Natural killer cell treated with Interleukin-12 subunit alpha and Interleukin-12 subunit beta and Interleukin-15 and Interleukin-18, amount 100 ng/mL, for 72 hours (primary cell): ENCODE measurements at regions not wholly inside any gene's neighbourhood (a gene's known extent, or its start where the extent isn't known, plus 50 kb on each side); places are given as distances from the start of the nearest gene placed in this dataset.
"Not testable (repeated sequence)": the region's sequence is repeated elsewhere in the genome, so short reads cannot be mapped to it uniquely, and the experiment has no call there.

Source experiments
- ATAC-seq, 2 donors: fragments of 150-1000 bp; cut with Tn5 transposase in 1 of 2; sonication (Bioruptor Pico), chemical (Tn5 transposase) in 1 of 2; 2 replicates each; pipeline ENCODE4 v1.10.0; 2021
- DNase-seq: peaks from one replicate; pipeline ENCODE4 v3.0.0; 2022; ENCODE audit warnings: low spot score
- H3K27ac Mint-ChIP-seq, 2 donors: 1 replicate in 1 of 2; 2 replicates in 1 of 2; pipeline ENCODE4 v1.8.0; 2022; ENCODE audit warnings: mixed read lengths in 2 of 2, mild to moderate bottlenecking in 1 of 2, moderate library complexity in 1 of 2
- H3K27me3 Mint-ChIP-seq, 2 donors: 1 replicate in 1 of 2; 2 replicates in 1 of 2; pipeline ENCODE4 v1.8.0; 2022; ENCODE audit warnings: mixed read lengths in 2 of 2
- H3K36me3 Mint-ChIP-seq: one replicate; pipeline ENCODE4 v1.8.0; 2022; ENCODE audit warnings: mixed read lengths
- H3K4me1 Mint-ChIP-seq, 2 donors: 1 replicate in 1 of 2; 2 replicates in 1 of 2; pipeline ENCODE4 v1.8.0; 2022; ENCODE audit warnings: low read depth in 2 of 2, mixed read lengths in 2 of 2, mild to moderate bottlenecking in 1 of 2
- H3K4me3 Mint-ChIP-seq: one replicate; pipeline ENCODE4 v1.8.0; 2022; ENCODE audit warnings: mixed read lengths
- H3K9me3 Mint-ChIP-seq: 2 replicates; pipeline ENCODE4 v1.8.0; 2022; ENCODE audit warnings: mixed read lengths

DNA sequence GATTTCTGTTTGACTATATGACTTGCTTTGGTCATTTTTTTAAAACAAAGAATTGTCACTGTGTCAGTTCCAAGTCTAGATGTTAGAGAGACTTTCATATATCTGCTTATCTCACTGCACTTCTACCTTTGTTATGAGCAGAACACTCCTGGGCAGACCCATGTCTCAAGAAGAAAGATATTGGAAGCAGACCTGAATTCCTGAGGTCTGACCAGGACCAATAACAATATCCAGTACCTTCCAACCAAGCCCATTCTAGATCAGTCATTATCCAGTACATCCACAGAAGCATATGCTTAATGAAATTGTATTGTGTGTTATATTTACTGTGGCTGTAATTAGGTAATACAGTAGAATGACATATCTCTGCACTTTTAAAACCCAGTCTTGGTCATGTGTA is 811.3 kb upstream of the GBE1 start:
- no peak overlapping the region for H3K4me3 Mint-ChIP-seq
- no peaks in the 10 kb centered on the region for H3K27me3 Mint-ChIP-seq
- no peaks in the 10 kb centered on the region for H3K9me3 Mint-ChIP-seq
- H3K27ac Mint-ChIP-seq, result no peak overlapping the region
- DNase-seq (no peak), ATAC-seq (no peak)
- H3K4me1 Mint-ChIP-seq, result no peaks in the 10 kb centered on the region
- H3K36me3 Mint-ChIP-seq, result no peaks in the 10 kb centered on the region

GRCh38 chr3:82568776-82569338 is 807.4 kb upstream of the GBE1 start:
- peaks cover 3% of the 10 kb centered on the region for H3K9me3 Mint-ChIP-seq
- no peak overlapping the region for H3K27ac Mint-ChIP-seq
- no peak overlapping the region for H3K4me3 Mint-ChIP-seq
- no peaks in the 10 kb centered on the region for H3K36me3 Mint-ChIP-seq
- no peaks in the 10 kb centered on the region for H3K4me1 Mint-ChIP-seq
- ATAC-seq (no peak), DNase-seq (no peak)
- H3K27me3 Mint-ChIP-seq, result no peaks in the 10 kb centered on the region

DNA sequence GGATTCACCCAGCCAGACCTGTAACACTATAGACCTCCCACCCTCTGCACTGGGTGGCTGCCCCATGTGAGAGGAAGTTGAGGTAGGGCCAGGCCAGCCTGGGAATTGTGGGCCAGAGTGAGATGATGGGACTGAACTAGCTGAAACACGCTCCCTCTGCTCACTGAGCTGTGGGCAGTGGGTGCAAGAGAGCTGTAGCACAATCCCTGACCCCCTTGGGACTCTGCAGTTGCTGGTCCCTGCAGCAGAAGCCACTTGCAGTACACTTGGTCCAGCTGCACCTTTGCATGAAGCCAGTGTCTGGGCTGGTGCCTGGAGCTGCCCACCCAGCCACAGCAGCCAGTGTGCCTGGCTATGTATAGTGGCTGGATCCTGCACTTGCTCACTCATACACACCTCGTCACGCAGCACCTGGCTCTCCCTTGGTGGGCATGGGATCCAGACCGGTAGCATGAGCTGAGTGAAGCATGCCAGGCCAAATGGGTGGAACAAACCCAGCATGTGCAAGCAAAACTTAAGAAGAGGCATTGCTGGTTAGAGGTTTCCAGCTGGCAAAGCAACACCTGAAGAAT is 805.7 kb upstream of the GBE1 start:
- Mint-ChIP-seq H3K4me3 (no peak overlapping the region), H3K27ac (no peak overlapping the region), H3K9me3 (peaks cover 5% of the 10 kb centered on the region), H3K27me3 (no peaks in the 10 kb centered on the region), H3K36me3 (no peaks in the 10 kb centered on the region), H3K4me1 (no peaks in the 10 kb centered on the region)
- DNase-seq, result no peak
- ATAC-seq, result no peak

- Mint-ChIP-seq H3K4me1 (no peaks in the 10 kb centered on the region), H3K27ac (no peak overlapping the region), H3K36me3 (no peaks in the 10 kb centered on the region), H3K27me3 (no peaks in the 10 kb centered on the region), H3K4me3 (no peak overlapping the region), H3K9me3 (peaks cover 8% of the 10 kb centered on the region)
- no peak for ATAC-seq
- no peak for DNase-seq
These were observed 801.5 kb upstream of the GBE1 start for GRCh38 chr3:82562896-82563295.

- no peaks in the 10 kb centered on the region for H3K4me1 Mint-ChIP-seq
These were observed 800.3 kb upstream of the GBE1 start for GRCh38 chr3:82561784-82562183.

DNA sequence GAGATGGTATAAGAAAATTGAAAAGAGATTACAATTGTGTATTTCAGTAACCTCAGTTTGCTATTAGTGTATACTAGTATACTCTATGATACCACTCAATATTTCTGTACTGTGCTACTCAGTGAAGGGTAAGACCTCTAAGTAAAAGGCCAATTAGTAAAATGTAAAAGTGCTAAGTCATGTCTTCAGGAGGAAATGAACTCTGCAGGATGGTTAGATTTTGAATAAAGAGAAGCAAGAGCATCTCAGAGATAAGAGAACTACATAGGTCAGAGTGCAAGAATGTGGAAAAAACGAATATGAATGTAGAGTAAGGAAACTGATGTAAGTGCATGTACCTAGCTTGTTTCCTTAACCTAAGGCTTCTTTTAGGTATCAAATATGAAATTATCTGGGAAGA is 796.6 kb upstream of the GBE1 start:
- Mint-ChIP-seq H3K27me3 (no peaks in the 10 kb centered on the region), H3K4me1 (no peaks in the 10 kb centered on the region), H3K27ac (no peak overlapping the region), H3K4me3 (no peak overlapping the region), H3K9me3 (peaks cover 6% of the 10 kb centered on the region), H3K36me3 (no peaks in the 10 kb centered on the region)
- ATAC-seq, result no peak
- no peak for DNase-seq

More at GRCh38 chr3:82561784-82562183, 800.3 kb upstream of the GBE1 start:
- Mint-ChIP-seq H3K36me3 (no peaks in the 10 kb centered on the region), H3K4me3 (no peak overlapping the region), H3K27me3 (no peaks in the 10 kb centered on the region), H3K27ac (no peak overlapping the region), H3K9me3 (peaks cover 8% of the 10 kb centered on the region)
- no peak for ATAC-seq
- no peak for DNase-seq

- Mint-ChIP-seq H3K27ac (no peak overlapping the region), H3K9me3 (peaks cover 9% of the 10 kb centered on the region), H3K4me1 (no peaks in the 10 kb centered on the region), H3K36me3 (no peaks in the 10 kb centered on the region), H3K27me3 (no peaks in the 10 kb centered on the region), H3K4me3 (no peak overlapping the region)
- ATAC-seq (no peak), DNase-seq (no peak)
These were observed 794.7 kb upstream of the GBE1 start for GRCh38 chr3:82556113-82556512.

GRCh38 chr3:82542556-82542955 is 781.1 kb upstream of the GBE1 start:
- Mint-ChIP-seq H3K36me3 (peaks cover 12% of the 10 kb centered on the region), H3K9me3 (peaks cover 21% of the 10 kb centered on the region)
- H3K27me3 Mint-ChIP-seq, H3K4me1 Mint-ChIP-seq, DNase-seq, H3K27ac Mint-ChIP-seq, H3K4me3 Mint-ChIP-seq, ATAC-seq: not testable (repeated sequence)

- ATAC-seq (no peak), DNase-seq (no peak)
- no peaks in the 10 kb centered on the region for H3K4me1 Mint-ChIP-seq
- peaks cover 30% of the 10 kb centered on the region for H3K9me3 Mint-ChIP-seq
- H3K27ac Mint-ChIP-seq, result no peak overlapping the region
- no peak overlapping the region for H3K4me3 Mint-ChIP-seq
- no peaks in the 10 kb centered on the region for H3K27me3 Mint-ChIP-seq
- H3K36me3 Mint-ChIP-seq, result no peaks in the 10 kb centered on the region
These were observed 760.2 kb upstream of the GBE1 start for GRCh38 chr3:82521657-82522056.

GRCh38 chr3:82520846-82521245 is 759.4 kb upstream of the GBE1 start:
- no peaks in the 10 kb centered on the region for H3K27me3 Mint-ChIP-seq

GRCh38 chr3:82509951-82510603 is 748.6 kb upstream of the GBE1 start:
- Mint-ChIP-seq H3K36me3 (peaks cover under 1% of the 10 kb centered on the region), H3K27ac (no peak overlapping the region), H3K27me3 (no peaks in the 10 kb centered on the region), H3K4me3 (no peak overlapping the region), H3K4me1 (no peaks in the 10 kb centered on the region), H3K9me3 (peaks cover 9% of the 10 kb centered on the region)
- DNase-seq, result no peak
- ATAC-seq, result no peak

More at GRCh38 chr3:82520846-82521245, 759.4 kb upstream of the GBE1 start:
- no peak for ATAC-seq
- no peaks in the 10 kb centered on the region for H3K36me3 Mint-ChIP-seq
- no peak overlapping the region for H3K4me3 Mint-ChIP-seq
- no peak for DNase-seq
- H3K9me3 Mint-ChIP-seq, result peaks cover 32% of the 10 kb centered on the region
- H3K4me1 Mint-ChIP-seq, result no peaks in the 10 kb centered on the region
- no peak overlapping the region for H3K27ac Mint-ChIP-seq

DNA sequence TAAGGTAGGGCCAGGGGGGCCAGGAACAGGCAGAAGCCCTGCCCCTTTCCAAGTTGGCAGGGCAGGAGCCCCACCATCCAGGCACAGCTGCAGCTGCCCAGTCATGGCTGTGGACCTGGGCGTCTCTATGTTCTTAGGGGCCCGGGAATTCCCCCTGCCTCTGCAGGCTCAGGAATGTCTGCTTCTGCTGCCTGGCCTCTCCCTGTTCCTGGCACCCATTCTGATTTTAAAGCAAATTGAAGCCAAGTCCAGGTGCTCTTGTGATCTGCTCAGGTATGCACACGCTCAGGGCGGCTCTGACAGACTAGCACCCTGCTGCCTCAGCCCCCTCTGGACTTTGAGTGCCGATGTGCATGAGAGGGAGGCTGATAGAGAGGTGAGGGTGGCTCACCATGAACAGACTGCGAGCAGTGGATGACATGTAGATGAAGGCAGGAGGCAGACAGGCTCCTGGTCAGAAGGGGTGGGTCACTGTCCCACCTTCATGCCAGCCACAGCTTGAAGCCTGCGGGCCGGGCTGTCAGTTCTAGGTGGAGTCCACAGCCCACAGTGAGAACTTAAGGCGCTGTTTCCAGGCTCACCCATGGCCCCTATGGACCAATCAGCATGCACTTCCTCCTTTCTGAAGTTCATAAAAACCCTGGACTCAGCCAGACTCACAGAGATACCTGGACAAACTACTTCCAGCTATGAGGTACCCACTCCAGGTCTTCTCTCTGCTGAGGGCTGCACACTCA is 747.8 kb upstream of the GBE1 start:
- Mint-ChIP-seq H3K4me1 (no peaks in the 10 kb centered on the region), H3K27me3 (no peaks in the 10 kb centered on the region), H3K36me3 (no peaks in the 10 kb centered on the region), H3K4me3 (no peak overlapping the region), H3K9me3 (peaks cover 9% of the 10 kb centered on the region), H3K27ac (no peak overlapping the region)
- ATAC-seq (no peak), DNase-seq (no peak)

GRCh38 chr3:82506204-82506603 is 744.8 kb upstream of the GBE1 start:
- Mint-ChIP-seq H3K27ac (no peak overlapping the region), H3K36me3 (no peaks in the 10 kb centered on the region), H3K4me1 (no peaks in the 10 kb centered on the region), H3K4me3 (no peak overlapping the region), H3K9me3 (peaks cover 11% of the 10 kb centered on the region), H3K27me3 (no peaks in the 10 kb centered on the region)
- no peak for ATAC-seq
- DNase-seq, result no peak

GRCh38 chr3:82505079-82505756 is 743.8 kb upstream of the GBE1 start:
- no peaks in the 10 kb centered on the region for H3K27me3 Mint-ChIP-seq
- no peaks in the 10 kb centered on the region for H3K4me1 Mint-ChIP-seq
- DNase-seq, result no peak
- H3K36me3 Mint-ChIP-seq, result no peaks in the 10 kb centered on the region
- no peak overlapping the region for H3K4me3 Mint-ChIP-seq
- ATAC-seq, result peak in 1 of 2 donors; percentile 24
- peaks cover 11% of the 10 kb centered on the region for H3K9me3 Mint-ChIP-seq
- no peak overlapping the region for H3K27ac Mint-ChIP-seq
